K562 (cell line): ENCODE measurements at regions not wholly inside any gene's neighbourhood (a gene's known extent, or its start where the extent isn't known, plus 50 kb on each side); places are given as distances from the start of the nearest gene placed in this dataset.

Experiments
- CHCHD3 ChIP-seq: fragments of 250-450 bp; sonication (Bioruptor Pico); IDR thresholded peaks from 2 replicates; pipeline ENCODE4 v2.1.2; 2022; ENCODE audit warnings: mild to moderate bottlenecking
- EZH2 ChIP-seq: IDR thresholded peaks from 2 replicates; pipeline ENCODE4 v1.6.1; 2012; ENCODE audit warnings: low read depth, mild to moderate bottlenecking, inconsistent platforms, low read length, borderline replicate concordance
- HDAC6 ChIP-seq: IDR thresholded peaks from 2 replicates; pipeline ENCODE4 v1.6.1; 2012; ENCODE audit warnings: low read depth, mild to moderate bottlenecking, control low read depth, inconsistent platforms, low read length, moderate library complexity
- HDGF ChIP-seq: fragments of 450-650 bp; IDR thresholded peaks from 2 replicates; pipeline ENCODE4 v1.6.1; 2016
- JUND ChIP-seq, 2 experiments: IDR thresholded peaks; 2 replicates in 1 of 2; 3 replicates in 1 of 2; pipeline ENCODE4 v1.6.1; 2011; ENCODE audit warnings: borderline replicate concordance in 2 of 2, low read depth in 2 of 2, low read length in 2 of 2, improper control_type of control experiment in 1 of 2, missing biosample characterization in 1 of 2, missing genetic modification characterization in 1 of 2, missing genetic modification reagents in 1 of 2
- KLF16 ChIP-seq: IDR thresholded peaks from 2 replicates; pipeline ENCODE4 v1.6.1; 2016; ENCODE audit warnings: antibody characterized with exemption
- NR2C1 ChIP-seq, 2 experiments: fragments of 450-650 bp; IDR thresholded peaks; 2 replicates each; pipeline ENCODE4 v1.6.1; 2017; ENCODE audit warnings: mild to moderate bottlenecking in 2 of 2, antibody characterized with exemption in 1 of 2, inconsistent platforms in 1 of 2, missing compliant biosample characterization in 1 of 2, missing genetic modification characterization in 1 of 2
- PHB2 ChIP-seq: fragments of 450-650 bp; IDR thresholded peaks from 2 replicates; pipeline ENCODE4 v1.6.1; 2017; ENCODE audit warnings: low read depth
- TARDBP ChIP-seq: fragments of 450-650 bp; IDR thresholded peaks from 2 replicates; pipeline ENCODE4 v1.6.1; 2016
- TF ChIP-seq, protein P1 (sequence below): fragments of 250-450 bp; sonication (Bioruptor Pico); IDR thresholded peaks from 2 replicates; pipeline ENCODE4 v1.4.0; 2020; ENCODE audit warnings: mild to moderate bottlenecking, moderate library complexity
- TF ChIP-seq, protein P2 (sequence below), 3 experiments: IDR thresholded peaks in 2 of 3; conservative IDR thresholded peaks in 1 of 3; 2 replicates each; pipeline ENCODE4 v1.5.1; 2011 to 2012; ENCODE audit warnings: low read length in 3 of 3, mild to moderate bottlenecking in 3 of 3, control low read depth in 2 of 3, improper control_type of control experiment in 1 of 3, inconsistent platforms in 1 of 3, low read depth in 1 of 3, mixed read lengths in 1 of 3, moderate library complexity in 1 of 3; ENCODE audit not compliant: insufficient read depth in 2 of 3

DNA sequence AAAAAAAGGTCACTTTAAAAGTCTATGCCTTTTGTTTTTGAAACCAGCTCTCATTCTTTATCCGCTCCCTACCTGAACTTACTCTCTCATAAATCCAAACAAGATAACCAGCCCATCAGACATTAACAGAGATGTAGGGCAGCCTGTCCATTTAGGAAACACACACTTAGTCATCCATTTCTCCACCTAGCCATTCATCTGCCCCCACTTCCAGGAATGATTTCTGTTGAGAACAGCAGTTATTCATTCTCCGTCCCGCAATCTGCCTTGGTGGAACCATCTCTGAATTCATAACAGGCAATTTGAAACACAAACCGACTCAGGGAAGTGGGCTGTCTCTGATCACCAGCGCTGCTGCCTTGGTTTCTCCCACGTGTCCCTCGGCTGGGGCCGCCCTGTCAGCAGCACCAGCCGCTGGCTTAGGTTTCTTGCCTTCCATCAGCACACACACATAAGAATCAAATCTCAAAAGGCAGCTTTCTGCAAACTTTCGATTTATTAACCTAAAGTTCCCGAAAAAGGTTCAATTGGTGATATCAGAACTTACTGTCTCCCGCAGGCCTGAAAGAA, 528.2 kb upstream of the NRP1 start:
- TF ChIP-seq EZH2 (no peak), HDAC6 (no peak), KLF16 (no peak), TARDBP (no peak), CHCHD3 (CRISPR knock-in tag) (no peak), PHB2 (no peak), JUND (IDR thresholded peaks at IDR 0.05; ENCODE audit: borderline replicate concordance, low read depth, low read length) (no peak), JUND (tag; IDR thresholded peaks at IDR 0.05; ENCODE audit: borderline replicate concordance, low read depth, low read length) (no peak), NR2C1 (IDR thresholded peaks at IDR 0.05) (no peak), NR2C1 (tag; IDR thresholded peaks at IDR 0.05) (no peak), HDGF (no peak)
- TF ChIP-seq, protein P1, sequence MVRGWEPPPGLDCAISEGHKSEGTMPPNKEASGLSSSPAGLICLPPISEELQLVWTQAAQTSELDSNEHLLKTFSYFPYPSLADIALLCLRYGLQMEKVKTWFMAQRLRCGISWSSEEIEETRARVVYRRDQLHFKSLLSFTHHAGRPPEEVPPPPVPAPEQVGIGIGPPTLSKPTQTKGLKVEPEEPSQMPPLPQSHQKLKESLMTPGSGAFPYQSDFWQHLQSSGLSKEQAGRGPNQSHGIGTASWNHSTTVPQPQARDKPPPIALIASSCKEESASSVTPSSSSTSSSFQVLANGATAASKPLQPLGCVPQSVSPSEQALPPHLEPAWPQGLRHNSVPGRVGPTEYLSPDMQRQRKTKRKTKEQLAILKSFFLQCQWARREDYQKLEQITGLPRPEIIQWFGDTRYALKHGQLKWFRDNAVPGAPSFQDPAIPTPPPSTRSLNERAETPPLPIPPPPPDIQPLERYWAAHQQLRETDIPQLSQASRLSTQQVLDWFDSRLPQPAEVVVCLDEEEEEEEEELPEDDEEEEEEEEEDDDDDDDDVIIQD (CRISPR knock-in tag) = no peak
- TF ChIP-seq, protein P2, sequence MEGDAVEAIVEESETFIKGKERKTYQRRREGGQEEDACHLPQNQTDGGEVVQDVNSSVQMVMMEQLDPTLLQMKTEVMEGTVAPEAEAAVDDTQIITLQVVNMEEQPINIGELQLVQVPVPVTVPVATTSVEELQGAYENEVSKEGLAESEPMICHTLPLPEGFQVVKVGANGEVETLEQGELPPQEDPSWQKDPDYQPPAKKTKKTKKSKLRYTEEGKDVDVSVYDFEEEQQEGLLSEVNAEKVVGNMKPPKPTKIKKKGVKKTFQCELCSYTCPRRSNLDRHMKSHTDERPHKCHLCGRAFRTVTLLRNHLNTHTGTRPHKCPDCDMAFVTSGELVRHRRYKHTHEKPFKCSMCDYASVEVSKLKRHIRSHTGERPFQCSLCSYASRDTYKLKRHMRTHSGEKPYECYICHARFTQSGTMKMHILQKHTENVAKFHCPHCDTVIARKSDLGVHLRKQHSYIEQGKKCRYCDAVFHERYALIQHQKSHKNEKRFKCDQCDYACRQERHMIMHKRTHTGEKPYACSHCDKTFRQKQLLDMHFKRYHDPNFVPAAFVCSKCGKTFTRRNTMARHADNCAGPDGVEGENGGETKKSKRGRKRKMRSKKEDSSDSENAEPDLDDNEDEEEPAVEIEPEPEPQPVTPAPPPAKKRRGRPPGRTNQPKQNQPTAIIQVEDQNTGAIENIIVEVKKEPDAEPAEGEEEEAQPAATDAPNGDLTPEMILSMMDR (IDR thresholded peaks at IDR 0.05 in 2 of 3, conservative IDR thresholded peaks at IDR 0.05 in 1 of 3; ENCODE audit: insufficient read depth in 2 of 3, low read depth in 1 of 3, low read length in 3 of 3) = no peak
